ENCODE measurements at regions not wholly inside any gene's neighbourhood (a gene's known extent, or its start where the extent isn't known, plus 50 kb on each side); places are given as distances from the start of the nearest gene placed in this dataset.

DNA sequence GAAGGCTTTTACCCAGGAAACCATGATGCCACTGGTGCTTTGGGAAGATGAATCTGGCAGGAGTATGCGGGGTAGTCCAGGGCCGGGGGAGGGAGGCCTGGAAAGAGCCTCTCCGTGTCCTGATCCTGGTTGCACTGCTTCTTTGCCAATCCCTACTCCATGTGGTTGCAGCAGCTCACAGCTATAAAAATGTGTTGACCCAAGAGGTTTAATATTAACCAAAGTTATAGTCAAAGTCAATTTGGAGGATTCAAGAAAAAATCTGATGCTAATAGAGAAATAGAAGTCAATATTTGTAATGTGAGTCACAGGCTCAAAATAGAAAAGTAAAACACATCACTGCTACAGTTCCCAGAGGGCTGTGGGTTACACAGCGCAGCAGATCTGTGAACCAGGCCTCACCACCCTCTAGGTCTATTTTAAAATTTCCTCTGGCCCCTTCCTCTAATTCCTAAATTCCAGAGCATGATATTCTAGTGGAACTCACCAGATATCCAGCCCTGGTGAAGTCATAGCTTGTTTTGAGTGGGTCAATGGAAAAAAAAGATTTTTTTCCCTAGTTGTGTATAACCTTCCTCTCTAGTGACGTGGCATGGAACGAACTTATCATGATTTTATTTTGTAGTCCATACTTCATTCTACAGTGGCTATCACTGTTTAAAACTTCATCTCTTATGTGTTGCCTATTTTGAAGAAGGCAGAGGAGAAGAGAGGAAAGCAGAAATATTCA, 63.2 kb upstream of the BMP2 start:
- ChIA-PET CTCF (no interaction called here), POLR2A (no interaction called here), RAD21 (ENCODE audit: low non-redundant PET in 1 of 2, low total read pairs in 2 of 2, uncharacterized antibody in 2 of 2, unreplicated experiment in 2 of 2) (no interaction called here)
- ATAC-seq, result no peak
- DNase-seq (ENCODE audit: low read depth, low spot score), result no peak
- H4K20me1 ChIP-seq (ENCODE audit: insufficient read depth), result no peaks in the 10 kb centered on the region
- no peak overlapping the region for H3K27ac ChIP-seq (ENCODE audit: low read depth, low read length)
- H3K9me3 ChIP-seq (ENCODE audit: control insufficient read depth in 1 of 2, insufficient read depth in 1 of 2, low read depth in 1 of 2, low read length in 2 of 2), result peaks cover 0 to 25% of the 10 kb centered on the region in 2 experiments; a peak in 2 of 4 replicates
- no peaks in the 10 kb centered on the region for H3K36me3 ChIP-seq (ENCODE audit: control insufficient read depth in 1 of 2, insufficient read depth in 2 of 2, low read length in 2 of 2)
- no peak overlapping the region for H2AFZ ChIP-seq (ENCODE audit: low read depth, low read length, poor library complexity, severe bottlenecking)
- H3K79me2 ChIP-seq (ENCODE audit: insufficient read depth, low read length), result no peaks in the 10 kb centered on the region
- H3K27me3 ChIP-seq (ENCODE audit: insufficient read depth, low read length), result no peaks in the 10 kb centered on the region
- no peak for TF ChIP-seq SRF (IDR thresholded peaks at IDR 0.05; ENCODE audit: low read depth)
- TF ChIP-seq CBX3 (IDR thresholded peaks at IDR 0.05; ENCODE audit: low read depth), result no peak
- TF ChIP-seq, protein P1, sequence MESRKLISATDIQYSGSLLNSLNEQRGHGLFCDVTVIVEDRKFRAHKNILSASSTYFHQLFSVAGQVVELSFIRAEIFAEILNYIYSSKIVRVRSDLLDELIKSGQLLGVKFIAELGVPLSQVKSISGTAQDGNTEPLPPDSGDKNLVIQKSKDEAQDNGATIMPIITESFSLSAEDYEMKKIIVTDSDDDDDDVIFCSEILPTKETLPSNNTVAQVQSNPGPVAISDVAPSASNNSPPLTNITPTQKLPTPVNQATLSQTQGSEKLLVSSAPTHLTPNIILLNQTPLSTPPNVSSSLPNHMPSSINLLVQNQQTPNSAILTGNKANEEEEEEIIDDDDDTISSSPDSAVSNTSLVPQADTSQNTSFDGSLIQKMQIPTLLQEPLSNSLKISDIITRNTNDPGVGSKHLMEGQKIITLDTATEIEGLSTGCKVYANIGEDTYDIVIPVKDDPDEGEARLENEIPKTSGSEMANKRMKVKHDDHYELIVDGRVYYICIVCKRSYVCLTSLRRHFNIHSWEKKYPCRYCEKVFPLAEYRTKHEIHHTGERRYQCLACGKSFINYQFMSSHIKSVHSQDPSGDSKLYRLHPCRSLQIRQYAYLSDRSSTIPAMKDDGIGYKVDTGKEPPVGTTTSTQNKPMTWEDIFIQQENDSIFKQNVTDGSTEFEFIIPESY (IDR thresholded peaks at IDR 0.05; ENCODE audit: extremely low read depth, insufficient replicate concordance, low read length), result no peak
- TF ChIP-seq SP1 (IDR thresholded peaks at IDR 0.05; ENCODE audit: low read depth), result no peak
- TF ChIP-seq YY1 (IDR thresholded peaks at IDR 0.05; ENCODE audit: extremely low read depth, insufficient replicate concordance, low read depth, low read length), result no peak
- intact Hi-C loops (cut with micrococcal nuclease), result no loop called here
- H3K4me1 ChIP-seq (ENCODE audit: control insufficient read depth in 1 of 2, insufficient read depth in 2 of 2, low read length in 2 of 2), result no peaks in the 10 kb centered on the region
- no peak overlapping the region for H3K4me2 ChIP-seq (ENCODE audit: low read length)
- H3K4me3 ChIP-seq (replicated peaks in 1 of 2; ENCODE audit: low read depth in 1 of 2, low read length in 2 of 2), result no peak overlapping the region
- no peaks in the 10 kb centered on the region for H3K9me2 ChIP-seq (ENCODE audit: insufficient read depth)
- no peak overlapping the region for H3K9ac ChIP-seq (ENCODE audit: low read length)
- no TSS peak for BruUV-seq (replicated peaks)

DNA sequence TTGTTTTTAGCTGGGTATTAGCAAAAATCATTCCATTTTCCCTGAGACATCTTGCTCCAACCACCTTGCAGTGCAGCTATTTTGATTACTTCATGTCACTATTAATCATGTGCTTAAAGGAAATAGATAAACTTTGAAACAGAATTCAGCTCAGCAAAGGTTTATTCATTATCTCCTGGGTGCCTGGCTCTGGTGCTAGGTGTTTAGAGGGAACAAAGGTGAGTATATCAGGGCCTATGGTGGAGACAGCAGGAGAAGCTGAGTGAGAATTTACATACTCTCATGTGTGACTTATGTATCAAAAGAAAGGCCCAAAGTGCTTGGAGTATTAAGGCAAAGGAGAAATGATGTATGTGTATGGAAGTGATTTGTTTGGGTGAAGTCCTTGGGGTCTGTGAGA, 63.8 kb upstream of the BMP2 start:
- Histone ChIP-seq H3K9ac (ENCODE audit: low read length) (no peak overlapping the region), H3K36me3 (ENCODE audit: control insufficient read depth in 1 of 2, insufficient read depth in 2 of 2, low read length in 2 of 2) (no peaks in the 10 kb centered on the region), H2AFZ (ENCODE audit: low read depth, low read length, poor library complexity, severe bottlenecking) (no peak overlapping the region), H3K4me3 (replicated peaks in 1 of 2; ENCODE audit: low read depth in 1 of 2, low read length in 2 of 2) (no peak overlapping the region), H4K20me1 (ENCODE audit: insufficient read depth) (no peaks in the 10 kb centered on the region), H3K79me2 (ENCODE audit: insufficient read depth, low read length) (no peaks in the 10 kb centered on the region), H3K9me2 (ENCODE audit: insufficient read depth) (no peaks in the 10 kb centered on the region), H3K4me2 (ENCODE audit: low read length) (no peak overlapping the region), H3K4me1 (ENCODE audit: control insufficient read depth in 1 of 2, insufficient read depth in 2 of 2, low read length in 2 of 2) (no peaks in the 10 kb centered on the region), H3K9me3 (ENCODE audit: control insufficient read depth in 1 of 2, insufficient read depth in 1 of 2, low read depth in 1 of 2, low read length in 2 of 2) (peaks cover 0 to 25% of the 10 kb centered on the region in 2 experiments; a peak in 2 of 4 replicates), H3K27ac (ENCODE audit: low read depth, low read length) (no peak overlapping the region), H3K27me3 (ENCODE audit: insufficient read depth, low read length) (no peaks in the 10 kb centered on the region)
- POLR2A ChIA-PET, result no interaction called here
- BruUV-seq (replicated peaks), result no TSS peak
- RAD21 ChIA-PET (ENCODE audit: low non-redundant PET in 1 of 2, low total read pairs in 2 of 2, uncharacterized antibody in 2 of 2, unreplicated experiment in 2 of 2), result no interaction called here
- intact Hi-C loops (cut with micrococcal nuclease), result no loop called here
- CTCF ChIA-PET, result no interaction called here
- DNase-seq (ENCODE audit: low read depth, low spot score) (no peak), ATAC-seq (no peak)
- no peak for TF ChIP-seq ZNF274 (IDR thresholded peaks at IDR 0.05; ENCODE audit: low read depth, low read length)
- TF ChIP-seq, protein P2, sequence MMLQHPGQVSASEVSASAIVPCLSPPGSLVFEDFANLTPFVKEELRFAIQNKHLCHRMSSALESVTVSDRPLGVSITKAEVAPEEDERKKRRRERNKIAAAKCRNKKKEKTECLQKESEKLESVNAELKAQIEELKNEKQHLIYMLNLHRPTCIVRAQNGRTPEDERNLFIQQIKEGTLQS (IDR thresholded peaks at IDR 0.05), result no peak
- TF ChIP-seq ZFX (IDR thresholded peaks at IDR 0.05), result no peak

All from HCT116 (cell line).